AG09319 (cell line): ENCODE measurements at regions not wholly inside any gene's neighbourhood (a gene's known extent, or its start where the extent isn't known, plus 50 kb on each side); places are given as distances from the start of the nearest gene placed in this dataset.

ENCODE experiments used
- DNase-seq: peaks from one replicate; pipeline ENCODE4 v3.0.0-alpha.2; 2010; ENCODE audit warnings: low read depth; ENCODE audit errors: extremely low read depth
- CTCF ChIP-seq: IDR thresholded peaks from 2 replicates; pipeline ENCODE4 v1.5.1; 2011; ENCODE audit warnings: low read depth, mild to moderate bottlenecking, inconsistent platforms, low read length, moderate library complexity

GRCh38 chr13:70644052-70644451 is 535.8 kb upstream of the KLHL1 start:
- TF ChIP-seq CTCF: no peak
- DNase-seq: no peak

- no peak for TF ChIP-seq CTCF
- DNase-seq: no peak
These were observed 526.6 kb upstream of the KLHL1 start for GRCh38 chr13:70634893-70635292.

GRCh38 chr13:70630247-70630646 is 522.0 kb upstream of the KLHL1 start:
- no peak for TF ChIP-seq CTCF
- DNase-seq: no peak

- no peak for DNase-seq
- TF ChIP-seq CTCF: peak; percentile 20
These were observed 515.0 kb upstream of the KLHL1 start for GRCh38 chr13:70623239-70623638.

GRCh38 chr13:70622796-70623195 is 514.5 kb upstream of the KLHL1 start:
- no peak for DNase-seq
- TF ChIP-seq CTCF: no peak

GRCh38 chr13:70619936-70620335 is 511.7 kb upstream of the KLHL1 start:
- DNase-seq: no peak
- TF ChIP-seq CTCF: no peak

- no peak for DNase-seq
- TF ChIP-seq CTCF: no peak
These were observed 508.6 kb upstream of the KLHL1 start for GRCh38 chr13:70616847-70617246.
